ENCODE measurements at regions not wholly inside any gene's neighbourhood (a gene's known extent, or its start where the extent isn't known, plus 50 kb on each side); places are given as distances from the start of the nearest gene placed in this dataset.

GRCh38 chr2:173589604-173590275 is 235.1 kb downstream of the CDCA7 start:
- WGBS, 2 donors (ENCODE audit: low coverage in 1 of 2), result 74 to 78% methylated on average over 3 of the region's 3 CpGs
- no peak for TF ChIP-seq CTCF (IDR thresholded peaks at IDR 0.05)
- ATAC-seq, result no peak

GRCh38 chr2:173590276-173590861 is 235.7 kb downstream of the CDCA7 start:
- TF ChIP-seq POLR2A (IDR thresholded peaks at IDR 0.05) (no peak), CTCF (IDR thresholded peaks at IDR 0.05) (no peak), POLR2AphosphoS5 (IDR thresholded peaks at IDR 0.05) (no peak), EP300 (IDR thresholded peaks at IDR 0.05) (no peak)
- no peaks in the 10 kb centered on the region for H3K4me1 ChIP-seq
- no peak overlapping the region for H3K4me3 ChIP-seq
- ATAC-seq, result no peak
- H3K27me3 ChIP-seq, result no peaks in the 10 kb centered on the region
- no peak overlapping the region for H3K27ac ChIP-seq
- H3K36me3 ChIP-seq, result no peaks in the 10 kb centered on the region
- peaks cover 0 to 5% (median 0%) of the 10 kb centered on the region in 3 donors for H3K9me3 ChIP-seq
- 48 to 63% methylated on average over 3 to 5 of the region's 6 CpGs for WGBS, 2 donors (ENCODE audit: low coverage in 1 of 2)

More at GRCh38 chr2:173589604-173590275, 235.1 kb downstream of the CDCA7 start:
- Histone ChIP-seq H3K4me1 (no peaks in the 10 kb centered on the region), H3K27ac (no peak overlapping the region), H3K36me3 (no peaks in the 10 kb centered on the region), H3K4me3 (no peak overlapping the region), H3K27me3 (no peaks in the 10 kb centered on the region), H3K9me3 (peaks cover 0 to 5% (median 0%) of the 10 kb centered on the region in 3 donors)

- Histone ChIP-seq H3K4me1 (no peaks in the 10 kb centered on the region), H3K9me3 (peaks cover 0 to 5% (median 0%) of the 10 kb centered on the region in 3 donors), H3K36me3 (no peaks in the 10 kb centered on the region), H3K4me3 (no peak overlapping the region), H3K27ac (no peak overlapping the region), H3K27me3 (no peaks in the 10 kb centered on the region)
- no peak for ATAC-seq
- TF ChIP-seq EP300 (IDR thresholded peaks at IDR 0.05) (no peak), POLR2AphosphoS5 (IDR thresholded peaks at IDR 0.05) (no peak), CTCF (IDR thresholded peaks at IDR 0.05) (no peak), POLR2A (IDR thresholded peaks at IDR 0.05) (no peak)
Measured at GRCh38 chr2:173593109-173593508, 238.4 kb downstream of the CDCA7 start.

- no peak for TF ChIP-seq EP300 (IDR thresholded peaks at IDR 0.05)
- no peak for TF ChIP-seq CTCF (IDR thresholded peaks at IDR 0.05)
- no peak for TF ChIP-seq POLR2AphosphoS5 (IDR thresholded peaks at IDR 0.05)
- Histone ChIP-seq H3K27ac (no peak overlapping the region), H3K9me3 (peaks cover 0 to 5% (median 0%) of the 10 kb centered on the region in 3 donors), H3K4me3 (no peak overlapping the region), H3K27me3 (no peaks in the 10 kb centered on the region), H3K36me3 (no peaks in the 10 kb centered on the region), H3K4me1 (no peaks in the 10 kb centered on the region)
- ATAC-seq, result no peak
Measured at GRCh38 chr2:173596244-173596643, 241.6 kb downstream of the CDCA7 start.

- Histone ChIP-seq H3K27me3 (no peaks in the 10 kb centered on the region), H3K9me3 (no peaks in the 10 kb centered on the region), H3K27ac (no peak overlapping the region), H3K4me1 (no peaks in the 10 kb centered on the region), H3K36me3 (no peaks in the 10 kb centered on the region), H3K4me3 (no peak overlapping the region)
- TF ChIP-seq CTCF (IDR thresholded peaks at IDR 0.05) (no peak), EP300 (IDR thresholded peaks at IDR 0.05) (no peak), POLR2A (IDR thresholded peaks at IDR 0.05) (no peak), POLR2AphosphoS5 (IDR thresholded peaks at IDR 0.05) (no peak)
- no peak for ATAC-seq
Measured at GRCh38 chr2:173598525-173598924, 243.9 kb downstream of the CDCA7 start.

Measured in gastroesophageal sphincter (tissue), 4 donors.